B cell (primary cell): ENCODE measurements at regions not wholly inside any gene's neighbourhood (a gene's known extent, or its start where the extent isn't known, plus 50 kb on each side); places are given as distances from the start of the nearest gene placed in this dataset.
"Not testable (repeated sequence)": the region's sequence is repeated elsewhere in the genome, so short reads cannot be mapped to it uniquely, and the experiment has no call there.

Source experiments
- EZH2 ChIP-seq: IDR thresholded peaks from 2 replicates; pipeline ENCODE4 v1.6.1; 2012; ENCODE audit warnings: borderline replicate concordance, low read depth, mild to moderate bottlenecking, moderate library complexity, low read length; ENCODE audit not compliant: insufficient read depth, poor library complexity, severe bottlenecking
- TF ChIP-seq, protein P1 (sequence below): fragments of 200-600 bp; IDR thresholded peaks from one replicate; pipeline ENCODE4 v1.8.0; 2022; ENCODE audit warnings: antibody characterized with exemption, mild to moderate bottlenecking

DNA sequence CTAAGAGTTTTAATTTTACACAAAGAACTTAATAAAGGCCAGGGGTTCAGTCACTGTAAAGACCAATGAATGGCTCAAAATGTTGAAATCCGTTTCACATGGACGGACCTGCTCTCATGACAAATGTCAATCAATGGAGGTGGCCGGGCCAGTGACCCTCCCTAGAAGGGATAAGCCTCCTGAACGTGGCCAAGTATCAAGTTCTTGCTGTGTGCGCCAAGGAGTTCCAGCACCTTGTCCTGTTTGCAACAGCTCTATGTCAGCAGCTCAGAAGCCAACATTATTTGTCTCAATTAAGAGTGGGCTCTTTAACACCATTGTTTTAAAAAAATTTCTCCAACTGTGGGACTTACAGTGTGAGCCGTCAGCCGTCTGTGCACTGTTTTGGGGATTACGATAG is 4028.7 kb upstream of the TPTE start:
- TF ChIP-seq, protein P1, sequence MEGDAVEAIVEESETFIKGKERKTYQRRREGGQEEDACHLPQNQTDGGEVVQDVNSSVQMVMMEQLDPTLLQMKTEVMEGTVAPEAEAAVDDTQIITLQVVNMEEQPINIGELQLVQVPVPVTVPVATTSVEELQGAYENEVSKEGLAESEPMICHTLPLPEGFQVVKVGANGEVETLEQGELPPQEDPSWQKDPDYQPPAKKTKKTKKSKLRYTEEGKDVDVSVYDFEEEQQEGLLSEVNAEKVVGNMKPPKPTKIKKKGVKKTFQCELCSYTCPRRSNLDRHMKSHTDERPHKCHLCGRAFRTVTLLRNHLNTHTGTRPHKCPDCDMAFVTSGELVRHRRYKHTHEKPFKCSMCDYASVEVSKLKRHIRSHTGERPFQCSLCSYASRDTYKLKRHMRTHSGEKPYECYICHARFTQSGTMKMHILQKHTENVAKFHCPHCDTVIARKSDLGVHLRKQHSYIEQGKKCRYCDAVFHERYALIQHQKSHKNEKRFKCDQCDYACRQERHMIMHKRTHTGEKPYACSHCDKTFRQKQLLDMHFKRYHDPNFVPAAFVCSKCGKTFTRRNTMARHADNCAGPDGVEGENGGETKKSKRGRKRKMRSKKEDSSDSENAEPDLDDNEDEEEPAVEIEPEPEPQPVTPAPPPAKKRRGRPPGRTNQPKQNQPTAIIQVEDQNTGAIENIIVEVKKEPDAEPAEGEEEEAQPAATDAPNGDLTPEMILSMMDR: not testable (repeated sequence)
- TF ChIP-seq EZH2: not testable (repeated sequence)
